Retinal pigment epithelial cell (primary cell): ENCODE measurements at regions not wholly inside any gene's neighbourhood (a gene's known extent, or its start where the extent isn't known, plus 50 kb on each side); places are given as distances from the start of the nearest gene placed in this dataset.

Source experiments
- DNase-seq: peaks from one replicate; pipeline ENCODE4 v3.0.0-alpha.2; 2010; ENCODE audit warnings: low read depth
- H3K4me3 ChIP-seq: 2 replicates; pipeline ENCODE4 v1.5.1; 2011; ENCODE audit warnings: mild to moderate bottlenecking, low read length, control low read depth, moderate library complexity
- TF ChIP-seq, protein P1 (sequence below): conservative IDR thresholded peaks from 2 replicates; pipeline ENCODE4 v1.5.1; 2011; ENCODE audit warnings: low read depth, low read length, control low read depth, inconsistent platforms

DNA sequence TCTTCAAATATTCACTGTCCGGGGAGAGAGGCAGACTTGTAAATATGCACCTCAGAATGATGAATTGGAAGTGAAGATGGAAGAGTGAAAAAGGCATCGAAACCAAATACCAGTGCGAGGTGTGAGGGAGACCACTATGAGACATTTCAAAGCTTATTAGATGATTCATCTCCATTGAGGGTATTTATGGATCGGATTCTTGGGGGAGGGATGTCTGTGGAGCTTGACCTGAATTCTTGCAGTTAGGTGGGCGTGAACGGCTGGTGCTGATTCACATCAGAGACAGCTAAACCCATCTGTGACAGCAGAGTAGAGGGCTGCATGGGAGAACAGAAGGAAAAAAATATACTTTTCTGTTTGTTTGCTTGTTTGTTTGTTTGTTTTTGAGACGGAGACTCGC lies 677.2 kb downstream of the AACS start:
- DNase-seq = no peak
- no peak overlapping the region for H3K4me3 ChIP-seq
- TF ChIP-seq, protein P1, sequence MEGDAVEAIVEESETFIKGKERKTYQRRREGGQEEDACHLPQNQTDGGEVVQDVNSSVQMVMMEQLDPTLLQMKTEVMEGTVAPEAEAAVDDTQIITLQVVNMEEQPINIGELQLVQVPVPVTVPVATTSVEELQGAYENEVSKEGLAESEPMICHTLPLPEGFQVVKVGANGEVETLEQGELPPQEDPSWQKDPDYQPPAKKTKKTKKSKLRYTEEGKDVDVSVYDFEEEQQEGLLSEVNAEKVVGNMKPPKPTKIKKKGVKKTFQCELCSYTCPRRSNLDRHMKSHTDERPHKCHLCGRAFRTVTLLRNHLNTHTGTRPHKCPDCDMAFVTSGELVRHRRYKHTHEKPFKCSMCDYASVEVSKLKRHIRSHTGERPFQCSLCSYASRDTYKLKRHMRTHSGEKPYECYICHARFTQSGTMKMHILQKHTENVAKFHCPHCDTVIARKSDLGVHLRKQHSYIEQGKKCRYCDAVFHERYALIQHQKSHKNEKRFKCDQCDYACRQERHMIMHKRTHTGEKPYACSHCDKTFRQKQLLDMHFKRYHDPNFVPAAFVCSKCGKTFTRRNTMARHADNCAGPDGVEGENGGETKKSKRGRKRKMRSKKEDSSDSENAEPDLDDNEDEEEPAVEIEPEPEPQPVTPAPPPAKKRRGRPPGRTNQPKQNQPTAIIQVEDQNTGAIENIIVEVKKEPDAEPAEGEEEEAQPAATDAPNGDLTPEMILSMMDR = no peak

DNA sequence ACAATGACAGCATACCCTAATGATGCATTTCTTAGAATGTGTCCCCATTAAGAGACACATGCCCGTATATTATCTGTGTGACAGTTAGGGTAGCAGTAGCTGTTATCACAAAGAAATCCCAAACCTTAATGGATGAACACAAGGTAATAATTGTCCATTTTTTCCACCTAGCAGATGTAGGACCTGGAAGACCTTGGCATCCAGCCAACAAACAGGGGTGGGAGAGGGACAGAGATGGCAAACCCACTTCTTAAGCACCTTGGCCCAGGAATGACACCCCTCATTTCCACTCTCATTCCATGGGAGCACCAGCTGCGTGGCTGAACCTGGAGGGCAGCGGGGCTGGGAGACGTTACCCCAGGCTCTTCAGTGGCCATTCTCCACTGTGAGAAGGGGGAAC lies 679.0 kb downstream of the AACS start:
- no peak for DNase-seq
- no peak overlapping the region for H3K4me3 ChIP-seq
- TF ChIP-seq, protein P1 = no peak

DNA sequence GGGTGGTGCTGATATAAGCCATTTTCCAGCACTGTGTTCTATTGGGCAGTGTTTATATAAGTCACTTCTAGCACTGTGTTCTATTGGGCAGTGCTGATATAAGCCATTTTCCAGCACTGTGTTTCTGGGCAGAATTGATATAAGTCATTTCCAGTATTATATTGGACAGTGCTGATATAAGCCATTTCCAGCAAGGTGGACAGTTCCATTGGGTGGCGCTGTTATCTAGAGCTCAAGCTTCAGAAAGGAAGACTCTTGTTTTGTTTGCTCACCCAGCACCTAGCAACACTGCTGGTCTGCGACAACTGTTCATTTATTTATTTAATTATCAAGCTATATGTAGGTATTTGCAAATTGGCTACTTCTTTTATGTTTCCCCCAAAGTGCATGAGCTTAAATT lies 690.3 kb downstream of the AACS start:
- DNase-seq = no peak
- TF ChIP-seq, protein P1 = no peak
- H3K4me3 ChIP-seq = no peak overlapping the region

DNA sequence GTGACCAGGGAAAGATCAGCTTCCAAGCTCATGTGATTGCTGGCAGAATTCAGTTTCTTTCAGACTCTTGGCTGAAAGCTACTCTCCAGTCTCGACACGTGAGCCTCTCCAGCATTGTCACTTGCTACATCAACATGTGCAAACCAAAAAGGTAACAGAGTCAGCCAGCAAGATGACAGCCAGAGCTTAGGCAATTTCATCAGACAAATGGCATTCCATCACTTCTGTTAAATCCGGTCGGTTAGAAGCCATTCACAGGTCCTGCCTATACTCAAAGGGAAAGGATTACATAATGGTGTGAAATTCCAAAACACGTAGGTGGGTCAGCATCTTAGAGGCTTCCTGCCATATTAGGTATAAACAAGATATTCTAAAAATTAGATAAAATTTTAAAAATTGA lies 700.9 kb downstream of the AACS start:
- H3K4me3 ChIP-seq = no peak overlapping the region
- TF ChIP-seq, protein P1 = no peak
- DNase-seq = no peak

DNA sequence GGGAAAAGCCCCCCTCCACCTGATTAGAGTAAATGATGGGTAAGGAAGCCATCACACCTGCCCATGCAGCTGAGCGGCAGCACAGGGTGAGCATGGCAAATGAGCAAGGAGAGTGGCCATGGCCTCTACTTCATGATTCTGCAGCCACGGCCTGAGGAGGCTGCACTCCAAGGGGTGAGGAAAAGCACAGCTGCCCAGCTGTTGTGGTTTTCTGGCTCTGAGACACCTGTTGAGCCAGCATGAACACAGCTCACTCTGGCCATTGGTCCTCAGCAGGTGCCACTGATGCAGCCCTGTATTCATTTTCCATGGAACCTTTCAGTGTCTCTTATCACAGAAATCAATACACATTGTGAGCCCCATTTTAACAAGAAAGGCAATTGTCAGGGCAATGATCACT lies 707.2 kb downstream of the AACS start:
- DNase-seq = no peak
- TF ChIP-seq, protein P1 = no peak
- no peak overlapping the region for H3K4me3 ChIP-seq

DNA sequence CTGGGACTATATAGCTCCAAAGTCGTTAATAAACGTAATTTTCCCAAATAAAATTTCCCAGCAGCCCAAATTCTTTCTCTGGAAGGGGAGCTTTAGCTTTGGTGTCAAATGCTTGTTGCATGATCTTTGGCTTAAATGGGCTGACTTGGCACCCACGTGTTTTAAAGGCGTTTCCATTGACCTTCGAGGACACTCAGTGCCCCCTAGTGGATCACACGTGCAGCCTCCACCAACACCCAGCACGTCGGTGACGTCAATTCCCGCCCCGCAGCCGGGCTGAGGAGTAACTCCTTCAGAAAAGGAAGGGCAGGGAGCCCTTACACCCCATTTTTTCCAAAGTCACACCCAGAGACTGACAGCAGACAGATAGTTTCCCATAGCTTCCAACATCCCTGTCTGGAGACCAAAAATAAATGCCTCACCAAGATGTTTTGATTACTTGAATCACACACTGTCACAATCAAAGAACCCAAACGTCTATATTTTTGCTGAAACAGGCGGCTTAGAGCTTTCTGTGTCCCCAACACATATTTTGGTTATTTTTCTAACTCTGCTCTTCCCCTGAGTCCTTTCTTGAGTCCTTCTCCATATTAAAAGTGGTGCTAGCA lies 707.9 kb downstream of the AACS start:
- no peak for DNase-seq
- TF ChIP-seq, protein P1 = no peak

DNA sequence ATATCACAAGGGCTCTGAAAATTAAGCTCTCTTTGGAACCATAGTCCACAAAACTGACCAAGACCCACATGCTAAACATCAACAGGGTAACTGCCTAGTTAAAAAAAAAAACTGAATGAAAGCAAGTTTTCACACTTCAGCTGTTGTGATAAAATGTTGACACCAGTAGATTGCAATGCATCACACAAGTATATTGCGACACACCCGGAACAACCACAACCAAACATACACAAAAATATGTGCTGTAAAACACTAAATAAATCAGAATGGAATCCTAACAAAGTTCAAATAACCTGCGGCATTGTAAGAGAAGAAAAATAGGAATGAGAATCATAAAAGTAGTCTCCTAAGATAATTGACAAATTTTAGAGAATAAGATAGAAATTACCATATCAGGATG lies 710.3 kb downstream of the AACS start:
- TF ChIP-seq, protein P1 = no peak
- no peak for DNase-seq
- no peak overlapping the region for H3K4me3 ChIP-seq

More for the DNA sequence above, 707.9 kb downstream of the AACS start:
- H3K4me3 ChIP-seq = no peak overlapping the region
